SKM-1 (cell line): ENCODE measurements at regions not wholly inside any gene's neighbourhood (a gene's known extent, or its start where the extent isn't known, plus 50 kb on each side); places are given as distances from the start of the nearest gene placed in this dataset.
"Not testable (repeated sequence)": the region's sequence is repeated elsewhere in the genome, so short reads cannot be mapped to it uniquely, and the experiment has no call there.

Source experiments
- DNase-seq: peaks from one replicate; lab custom pipeline; 2025; ENCODE audit not compliant: unreplicated experiment; lab: John Stamatoyannopoulos, UW

DNA sequence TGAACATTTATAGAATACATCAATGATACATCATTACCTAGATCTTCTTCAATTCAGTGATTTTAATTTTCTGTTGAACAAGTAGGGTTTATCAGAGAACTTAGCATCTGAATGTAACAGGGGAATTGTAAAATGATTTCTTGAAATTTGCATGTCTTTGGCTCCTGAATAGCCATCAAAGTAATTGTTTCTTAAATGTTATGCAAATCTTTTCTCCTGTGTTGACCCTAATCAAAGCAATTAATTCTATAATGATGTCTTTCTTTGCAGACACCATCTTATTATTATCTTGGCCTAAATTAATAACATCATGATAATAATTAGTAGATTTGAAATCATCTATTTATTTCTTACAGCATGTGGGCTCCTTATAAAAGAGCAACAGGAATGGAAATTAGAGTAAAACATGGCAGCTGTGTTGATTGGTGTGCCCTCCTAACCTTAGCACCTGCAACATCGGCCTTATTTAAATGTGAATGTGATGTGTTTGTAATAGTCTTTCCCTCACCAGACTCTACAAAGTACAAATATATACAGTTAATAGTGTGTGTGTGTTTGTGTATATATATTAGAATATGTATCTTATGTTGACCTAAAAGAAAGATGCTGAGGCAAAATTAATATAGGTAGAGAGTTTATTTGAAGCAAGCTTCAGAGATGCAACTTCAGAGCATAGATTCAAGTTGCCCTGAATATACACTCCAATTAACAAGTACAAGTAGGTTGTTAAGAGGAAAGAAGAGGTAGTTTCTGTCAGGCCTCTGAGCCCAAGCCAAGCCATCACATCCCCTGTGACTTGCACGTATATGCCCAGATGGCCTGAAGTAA, 328.0 kb upstream of the TECRL start:
- no peak for DNase-seq

GRCh38 chr4:64729561-64729960, 320.3 kb upstream of the TECRL start:
- DNase-seq: no peak

DNA sequence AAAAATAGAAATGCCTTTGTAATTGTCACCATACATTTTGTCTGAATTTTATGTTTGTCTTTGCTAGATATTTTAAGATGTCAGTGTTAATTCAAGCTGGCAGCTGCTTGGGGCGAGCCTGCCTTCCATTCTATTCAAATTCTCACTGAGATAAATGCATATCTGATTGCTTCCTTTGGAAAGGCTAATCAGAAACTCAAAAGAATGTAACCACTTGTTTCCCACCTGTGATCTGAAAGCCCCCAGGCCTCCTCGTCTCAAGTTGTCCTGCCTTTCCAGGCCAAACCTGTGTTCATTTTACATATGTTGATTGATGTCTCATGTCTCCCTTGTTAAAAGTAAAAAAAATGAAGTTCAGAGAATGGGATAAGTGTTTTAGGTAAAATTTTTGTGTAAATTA, 318.7 kb upstream of the TECRL start:
- DNase-seq: no peak

GRCh38 chr4:64727391-64727790, 318.1 kb upstream of the TECRL start:
- DNase-seq: not testable (repeated sequence)

GRCh38 chr4:64724689-64725088, 315.4 kb upstream of the TECRL start:
- no peak for DNase-seq

DNA sequence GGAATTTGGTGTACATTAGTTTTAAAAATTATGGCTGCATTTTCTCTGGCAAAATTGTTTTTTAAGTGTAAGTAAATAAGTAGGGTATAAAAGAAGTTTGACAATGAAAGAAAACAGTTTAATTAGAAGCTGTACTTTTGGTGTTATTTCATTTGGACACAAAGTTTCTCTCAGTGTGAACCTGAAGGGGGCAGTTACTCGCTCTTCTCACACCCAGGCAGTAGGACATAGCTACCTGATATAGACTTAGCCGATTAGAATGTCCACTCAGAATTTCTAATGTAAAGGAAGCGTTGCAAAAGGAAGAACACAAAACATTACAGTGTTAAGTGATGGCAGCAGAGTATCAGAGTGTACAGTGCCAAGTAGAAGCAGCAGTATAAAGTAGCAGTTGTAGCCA, 311.9 kb upstream of the TECRL start:
- no peak for DNase-seq

GRCh38 chr4:64718091-64718490, 308.8 kb upstream of the TECRL start:
- DNase-seq: no peak

DNA sequence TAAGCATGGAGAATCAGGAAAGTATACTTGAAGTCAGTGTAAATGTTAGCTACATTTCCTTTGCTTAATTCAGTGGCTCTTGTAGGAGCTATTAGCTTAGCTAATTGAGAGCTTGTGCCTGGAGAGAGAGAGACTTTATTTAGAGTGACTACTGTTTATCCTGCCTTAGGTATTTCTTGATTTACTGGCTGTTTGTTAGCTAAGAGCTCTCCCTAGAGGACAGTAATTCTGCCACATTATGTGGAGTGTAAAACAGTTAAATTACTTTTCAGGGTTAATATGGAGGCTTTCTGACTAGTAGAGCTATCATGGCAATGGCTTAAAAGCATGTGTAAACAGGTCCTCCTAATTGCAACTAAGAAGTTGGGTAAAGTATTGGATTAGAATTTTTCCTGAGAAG, 306.5 kb upstream of the TECRL start:
- no peak for DNase-seq

DNA sequence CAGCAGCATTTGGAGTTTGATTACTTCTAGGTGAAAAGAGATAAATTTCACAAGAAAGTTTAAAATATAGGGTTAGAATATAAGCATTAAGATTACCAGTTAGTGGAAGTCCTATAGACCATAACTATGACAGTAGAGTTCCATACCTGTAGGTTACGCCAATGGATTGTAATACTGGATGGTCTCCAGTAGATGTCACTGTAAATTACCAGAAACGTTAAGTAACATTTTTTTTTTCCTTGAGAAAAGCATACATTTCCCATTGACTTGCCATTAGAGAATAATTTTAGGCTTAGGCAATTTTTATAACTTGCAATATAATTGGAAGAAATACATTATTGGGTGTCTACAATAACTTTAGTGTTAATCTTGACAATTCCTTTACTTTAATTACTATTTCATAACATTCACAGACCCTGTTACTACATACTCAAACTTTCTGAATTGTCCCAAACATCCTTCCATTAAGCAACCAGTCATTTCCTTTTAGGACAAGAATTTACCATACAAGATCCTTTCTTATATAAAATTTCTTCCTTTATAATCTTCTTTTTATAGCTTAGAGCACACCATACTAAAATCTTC, 304.1 kb upstream of the TECRL start:
- peak; percentile 3 for DNase-seq

- no peak for DNase-seq
Measured at GRCh38 chr4:64712590-64712989, 303.3 kb upstream of the TECRL start.

DNA sequence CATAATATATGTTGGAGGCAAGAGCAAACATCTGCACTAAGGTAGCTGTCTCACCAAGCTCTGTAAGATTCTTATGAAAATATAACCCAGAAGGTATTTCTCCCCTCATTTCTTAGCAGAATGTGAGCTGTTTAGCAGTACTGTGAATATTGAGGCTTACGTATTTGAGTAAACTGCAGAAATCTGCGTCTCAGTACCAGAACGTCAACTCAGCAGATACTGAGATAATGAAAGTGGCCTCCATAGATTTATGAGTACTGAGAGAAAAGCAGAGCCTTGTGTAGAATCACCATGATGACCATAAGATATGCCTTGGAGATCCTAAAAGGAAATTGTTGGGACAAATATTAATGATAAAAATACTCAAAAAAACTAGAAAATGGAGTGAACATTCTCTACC, 296.7 kb upstream of the TECRL start:
- no peak for DNase-seq

GRCh38 chr4:64698171-64698570, 288.9 kb upstream of the TECRL start:
- DNase-seq: no peak

GRCh38 chr4:64682946-64683345, 273.7 kb upstream of the TECRL start:
- DNase-seq: no peak

GRCh38 chr4:64682481-64682880, 273.2 kb upstream of the TECRL start:
- no peak for DNase-seq

- DNase-seq: not testable (repeated sequence)
Measured at GRCh38 chr4:64673121-64673520, 263.9 kb upstream of the TECRL start.

- no peak for DNase-seq
Measured at GRCh38 chr4:64670647-64671046, 261.4 kb upstream of the TECRL start.

DNA sequence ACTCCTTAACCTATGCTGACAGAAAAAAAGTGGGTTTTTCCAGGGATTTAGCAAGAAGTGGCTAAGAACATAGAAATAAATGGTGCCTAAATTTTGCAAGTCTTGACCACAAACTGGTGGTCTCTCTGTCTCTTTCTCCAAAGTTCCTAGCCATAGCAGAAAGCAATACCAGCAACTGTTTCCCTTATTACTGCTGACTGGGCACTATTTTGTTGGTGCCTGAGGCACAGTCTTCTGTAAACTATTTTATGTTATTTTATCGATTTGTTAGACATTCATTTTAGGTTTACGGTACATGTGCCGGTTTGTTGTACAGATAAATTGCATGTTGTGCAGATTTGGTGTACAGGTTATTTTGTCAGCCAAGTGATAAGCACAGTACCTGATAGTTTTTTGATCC, 234.6 kb upstream of the TECRL start:
- DNase-seq: no peak

GRCh38 chr4:64642936-64643335, 233.7 kb upstream of the TECRL start:
- DNase-seq: no peak

DNA sequence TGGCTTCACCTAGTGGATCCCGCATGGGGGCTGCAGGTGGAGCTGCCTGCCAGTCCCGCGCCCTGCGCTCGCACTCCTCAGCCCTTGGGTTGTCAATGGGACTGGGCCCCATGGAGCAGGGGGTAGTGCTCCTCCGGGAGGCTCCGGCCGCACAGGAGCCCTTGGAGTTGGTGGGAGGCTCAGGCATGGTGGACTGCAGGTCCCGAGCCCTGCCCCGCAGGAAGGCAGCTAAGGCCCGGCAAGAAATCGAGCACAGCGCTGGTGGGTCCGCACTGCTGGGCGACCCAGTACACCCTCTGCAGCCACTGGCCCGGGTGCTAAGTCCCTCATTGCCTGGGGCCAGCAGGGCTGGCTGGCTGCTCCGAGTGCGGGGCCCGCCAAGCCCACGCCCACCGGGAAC, 231.2 kb upstream of the TECRL start:
- DNase-seq: not testable (repeated sequence)

DNA sequence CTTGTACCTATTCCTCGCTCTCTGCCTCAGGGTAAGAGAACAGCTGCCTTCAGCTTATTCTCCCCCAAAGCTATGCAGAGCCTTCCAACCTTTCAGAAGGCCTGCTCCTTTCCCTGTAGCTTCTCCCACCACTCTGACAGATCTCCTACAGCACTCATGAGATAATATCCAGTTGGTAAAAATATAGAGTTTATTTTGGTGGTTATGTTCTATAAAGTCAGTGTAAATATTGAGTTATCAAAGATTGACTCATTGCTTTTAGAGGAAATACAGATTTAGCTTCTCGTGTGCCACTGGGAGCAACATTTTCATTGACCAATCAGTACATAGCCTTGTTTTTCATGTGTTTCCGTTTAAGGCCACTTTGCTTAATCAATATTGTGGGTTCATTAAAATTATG, 216.2 kb upstream of the TECRL start:
- no peak for DNase-seq

- no peak for DNase-seq
Measured at GRCh38 chr4:64617800-64618199, 208.6 kb upstream of the TECRL start.

DNA sequence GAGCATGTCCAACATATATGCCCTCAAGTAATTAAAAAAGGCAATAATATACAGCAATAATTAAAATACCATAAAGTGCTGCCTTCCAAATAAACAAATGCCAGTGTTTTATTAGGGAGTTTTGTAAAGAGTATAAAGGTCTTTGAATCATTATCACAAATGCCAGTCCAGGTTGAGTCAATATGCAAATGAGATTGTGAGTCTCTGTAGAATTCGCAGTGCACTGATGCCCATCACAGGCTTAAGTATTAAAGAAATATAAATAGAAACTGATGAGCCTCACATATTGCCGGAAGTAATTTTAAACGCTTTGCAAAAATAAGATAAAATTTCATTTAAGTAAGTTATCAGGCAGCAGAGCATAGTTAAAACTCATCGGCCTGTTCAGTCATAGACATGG, 205.0 kb upstream of the TECRL start:
- DNase-seq: no peak

GRCh38 chr4:64613046-64613445, 203.8 kb upstream of the TECRL start:
- no peak for DNase-seq
